A673 (cell line): ENCODE measurements at regions not wholly inside any gene's neighbourhood (a gene's known extent, or its start where the extent isn't known, plus 50 kb on each side); places are given as distances from the start of the nearest gene placed in this dataset.

ENCODE experiments used
- BruUV-seq: library from RNA; stranded (reverse); fragments of 400-500 nt; replicated peaks from 2 replicates; lab custom pipeline; 2021; lab: Mats Ljungman, UMichigan
- CTCF ChIA-PET: fragments of 300-600 bp; sonication (Branson Sonifier 250); formaldehyde crosslinking; loops from one replicate; lab custom pipeline; 2022; ENCODE audit warnings: antibody characterized with exemption; lab: Charles Lee
- POLR2A ChIA-PET: fragments of 300-600 bp; sonication (Branson Sonifier 250); formaldehyde crosslinking; loops from one replicate; lab custom pipeline; 2022; ENCODE audit warnings: antibody characterized with exemption; ENCODE audit not compliant: low non-redundant PET; lab: Charles Lee
- DNase-seq: peaks from one replicate; pipeline ENCODE4 v3.0.0-alpha.2; 2015; ENCODE audit warnings: low spot score
- H3K27ac ChIP-seq: fragments of 200-600 bp; sonication (generic); 2 replicates; pipeline ENCODE4 v1.5.1; 2016; ENCODE audit warnings: mixed run types, low read depth, mild to moderate bottlenecking, mixed read lengths, antibody characterized with exemption, low read length; ENCODE audit not compliant: poor library complexity, severe bottlenecking
- H3K27me3 ChIP-seq: fragments of 200-600 bp; sonication (generic); replicated peaks from 2 replicates; pipeline ENCODE4 v1.6.1; 2017; ENCODE audit warnings: mixed run types, low read depth, mild to moderate bottlenecking, mixed read lengths, antibody characterized with exemption, low read length; ENCODE audit not compliant: insufficient read depth, poor library complexity
- H3K36me3 ChIP-seq: fragments of 200-600 bp; sonication (generic); 2 replicates; pipeline ENCODE4 v1.6.1; 2016; ENCODE audit warnings: mixed run types, mild to moderate bottlenecking, mixed read lengths, antibody characterized with exemption, low read length; ENCODE audit not compliant: insufficient read depth, poor library complexity, severe bottlenecking
- H3K4me1 ChIP-seq: fragments of 200-600 bp; sonication (generic); 2 replicates; pipeline ENCODE4 v1.6.1; 2017; ENCODE audit warnings: mixed run types, mild to moderate bottlenecking, mixed read lengths, antibody characterized with exemption, low read length; ENCODE audit not compliant: insufficient read depth, poor library complexity, severe bottlenecking
- H3K4me3 ChIP-seq: fragments of 200-600 bp; sonication (generic); 2 replicates; pipeline ENCODE4 v1.5.1; 2016; ENCODE audit warnings: low read depth, mixed run types, mild to moderate bottlenecking, mixed read lengths, low read length; ENCODE audit not compliant: poor library complexity, severe bottlenecking
- H3K9me3 ChIP-seq: fragments of 200-600 bp; sonication (generic); 2 replicates; pipeline ENCODE4 v1.6.1; 2016; ENCODE audit warnings: mixed run types, low read depth, mild to moderate bottlenecking, mixed read lengths, antibody characterized with exemption, low read length; ENCODE audit not compliant: poor library complexity, severe bottlenecking
- CTCF ChIP-seq: fragments of 300-800, 200-600 bp; sonication (generic); conservative IDR thresholded peaks from 2 replicates; pipeline ENCODE4 v1.5.1; 2017; ENCODE audit warnings: low read depth, mild to moderate bottlenecking, antibody characterized with exemption, low read length, moderate library complexity, mixed read lengths
- EZH2 ChIP-seq: fragments of 200-600 bp; sonication (generic); IDR thresholded peaks from 2 replicates; pipeline ENCODE4 v1.6.1; 2017; ENCODE audit warnings: borderline replicate concordance, low read depth, mild to moderate bottlenecking, mixed read lengths, antibody characterized with exemption, low read length; ENCODE audit not compliant: poor library complexity, severe bottlenecking
- intact Hi-C: fragments of 100-400 bp; cut with micrococcal nuclease; formaldehyde crosslinking; loops from one replicate; pipeline ENCODE4 v1.10.0; 2022; ENCODE audit not compliant: unreplicated experiment

- no peak for DNase-seq
- CTCF ChIA-PET: no interaction called here
- no peak for TF ChIP-seq CTCF
- TF ChIP-seq EZH2: no peak
- H3K36me3 ChIP-seq: no peaks in the 10 kb centered on the region
- H3K27me3 ChIP-seq: no peaks in the 10 kb centered on the region
- H3K27ac ChIP-seq: no peak overlapping the region
- POLR2A ChIA-PET: no interaction called here
- no peak overlapping the region for H3K4me3 ChIP-seq
- no peaks in the 10 kb centered on the region for H3K9me3 ChIP-seq
- no peaks in the 10 kb centered on the region for H3K4me1 ChIP-seq
- intact Hi-C loops: no loop called here
- no TSS peak for BruUV-seq
These were observed 166.2 kb upstream of the ADRA1D start for GRCh38 chr20:4415281-4415680.

- Histone ChIP-seq H3K4me1 (no peaks in the 10 kb centered on the region), H3K27me3 (no peaks in the 10 kb centered on the region), H3K36me3 (no peaks in the 10 kb centered on the region), H3K9me3 (no peaks in the 10 kb centered on the region), H3K4me3 (no peak overlapping the region), H3K27ac (no peak overlapping the region)
- ChIA-PET POLR2A (no interaction called here), CTCF (no interaction called here)
- TF ChIP-seq EZH2 (no peak), CTCF (no peak)
- no TSS peak for BruUV-seq
- intact Hi-C loops: no loop called here
- DNase-seq: no peak
These were observed 164.4 kb upstream of the ADRA1D start for GRCh38 chr20:4413314-4414049.

GRCh38 chr20:4412216-4412615, 163.1 kb upstream of the ADRA1D start:
- no peak for TF ChIP-seq CTCF
- intact Hi-C loops: no loop called here
- Histone ChIP-seq H3K4me1 (no peaks in the 10 kb centered on the region), H3K36me3 (no peaks in the 10 kb centered on the region), H3K4me3 (no peak overlapping the region), H3K27ac (no peak overlapping the region), H3K27me3 (no peaks in the 10 kb centered on the region), H3K9me3 (no peaks in the 10 kb centered on the region)
- POLR2A ChIA-PET: no interaction called here
- DNase-seq: no peak
- no TSS peak for BruUV-seq
- CTCF ChIA-PET: no interaction called here
